C1 segment of cervical spinal cord (tissue), 14 donors: ENCODE measurements at regions not wholly inside any gene's neighbourhood (a gene's known extent, or its start where the extent isn't known, plus 50 kb on each side); places are given as distances from the start of the nearest gene placed in this dataset.

Experiments used
- DNase-seq, 14 donors: peaks; one replicate each; lab custom pipeline; 2025; lab: John Stamatoyannopoulos, UW

DNA sequence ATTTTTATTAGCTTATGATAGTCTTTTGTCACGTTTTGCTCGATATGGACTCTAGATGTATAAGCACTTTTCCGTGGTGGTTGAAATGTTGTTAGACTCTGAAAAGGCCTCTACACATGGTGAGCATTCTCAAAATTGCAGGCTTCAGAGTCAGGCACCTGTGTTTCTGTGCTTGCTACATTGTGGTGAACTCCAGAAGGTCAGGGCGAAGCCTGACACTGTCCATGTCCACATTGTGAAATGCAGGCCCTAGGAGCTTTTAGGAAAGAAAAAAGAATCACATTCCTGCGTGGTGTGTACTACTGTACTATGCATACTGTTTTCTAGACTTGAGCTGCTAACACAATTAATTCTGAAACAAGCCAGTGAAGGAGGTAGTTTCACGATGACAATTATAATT, 86.3 kb downstream of the HS3ST1 start:
- DNase-seq = no peak

DNA sequence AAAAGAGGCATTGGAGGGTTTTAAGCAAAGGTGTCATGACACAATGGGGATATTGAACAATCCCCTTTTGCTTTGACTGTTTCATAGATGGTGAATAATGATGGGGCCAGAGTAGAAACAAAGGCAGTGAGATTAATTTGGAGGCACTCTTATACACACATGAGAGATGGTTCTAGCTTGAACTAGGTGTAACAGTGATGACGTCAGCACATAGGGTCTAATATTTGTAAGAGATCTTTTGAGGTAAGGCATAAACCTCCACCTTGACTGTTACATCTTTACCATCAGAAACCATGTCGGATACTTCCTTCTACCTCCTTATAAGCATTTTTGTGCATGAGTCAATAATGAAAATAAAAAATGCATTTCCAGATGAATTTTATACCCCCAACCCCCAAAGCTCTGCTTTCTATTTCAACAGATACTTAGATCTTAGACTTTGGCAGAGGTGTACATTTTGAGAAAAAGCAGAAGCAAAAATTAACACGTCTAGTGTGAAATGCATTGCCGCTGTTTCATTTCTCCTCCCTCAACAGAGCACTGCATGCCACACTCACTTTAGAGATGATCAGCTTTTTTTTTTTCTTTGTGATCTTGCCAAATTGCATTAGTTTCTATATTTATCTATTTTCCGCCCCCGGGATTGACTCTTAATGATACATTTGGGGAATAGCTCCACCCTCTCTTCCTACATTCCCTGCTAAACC, 87.2 kb downstream of the HS3ST1 start:
- DNase-seq = no peak

DNA sequence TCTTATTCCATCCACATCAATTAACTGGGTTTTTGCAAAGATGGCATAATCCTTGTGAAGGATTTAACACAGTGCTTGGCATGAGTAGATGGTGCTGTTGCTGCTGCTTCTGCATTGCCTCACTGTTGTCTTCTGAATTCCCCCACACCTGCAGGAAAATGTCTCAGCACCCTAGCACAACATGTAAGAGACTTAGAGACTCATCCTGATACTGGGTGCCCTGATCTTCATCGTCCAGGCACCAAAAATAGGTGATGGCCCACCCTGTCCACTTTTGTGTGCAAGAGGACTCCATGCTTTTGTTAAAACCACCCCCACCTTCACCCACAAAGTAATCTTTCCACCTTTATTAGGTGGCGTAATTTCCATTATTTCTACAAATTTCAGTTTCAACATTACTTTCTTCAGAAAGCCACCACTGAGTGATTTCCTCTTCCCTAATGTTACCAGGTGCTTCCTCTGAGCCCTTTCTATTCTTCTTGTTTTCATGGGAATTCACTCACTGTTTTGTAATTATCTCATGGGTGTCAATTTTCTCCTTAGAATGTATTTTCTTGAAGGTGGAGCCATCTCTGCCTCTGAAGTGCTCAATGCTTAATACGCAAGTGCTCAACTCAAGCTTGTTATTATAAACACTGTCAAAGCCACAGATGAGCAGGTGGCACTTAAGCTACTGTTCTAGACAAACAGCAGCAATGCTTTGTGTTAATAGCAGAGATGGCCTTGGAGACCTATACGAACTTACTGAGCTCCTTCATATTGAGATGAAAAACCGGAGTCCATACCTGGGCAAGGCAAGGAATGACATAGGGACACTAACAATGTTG, 89.5 kb downstream of the HS3ST1 start:
- no peak for DNase-seq

DNA sequence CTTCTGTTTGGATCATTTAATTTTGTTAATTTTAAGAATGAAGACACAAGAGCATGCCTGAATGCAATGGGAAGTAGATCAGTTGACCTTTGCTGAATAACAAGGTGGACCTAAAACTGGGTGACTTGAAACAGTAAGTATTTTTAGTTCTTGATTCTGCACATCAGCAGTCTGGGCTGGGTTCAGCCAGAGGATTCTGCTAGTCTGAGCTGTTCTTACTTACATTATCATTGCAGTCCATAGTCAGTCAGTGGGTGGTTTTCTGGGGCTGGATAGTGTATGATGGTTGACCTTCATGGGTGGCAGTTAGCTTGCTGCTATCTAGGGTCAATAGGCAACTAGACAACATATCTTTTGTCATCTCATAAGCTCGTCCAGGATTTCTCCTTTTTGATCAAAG, 91.4 kb downstream of the HS3ST1 start:
- no peak for DNase-seq

DNA sequence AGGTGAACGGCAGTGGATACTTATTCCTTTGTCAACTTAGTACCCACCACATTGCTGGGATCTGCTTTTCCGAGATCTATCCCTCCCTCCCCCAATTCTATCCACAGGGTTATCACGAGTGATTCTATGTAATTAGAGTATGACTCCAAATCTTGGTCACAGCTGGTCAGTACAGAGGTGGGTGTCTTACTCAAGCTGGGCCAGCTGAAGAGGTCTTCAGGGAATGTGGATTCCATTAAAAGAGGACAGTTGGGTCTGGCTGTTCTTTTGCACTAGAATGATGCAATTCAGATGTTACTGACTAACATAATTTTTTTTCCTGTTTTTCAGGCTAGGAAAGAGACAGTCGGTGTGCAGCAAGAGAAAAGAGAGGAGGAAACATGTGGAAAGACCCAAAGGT, 92.3 kb downstream of the HS3ST1 start:
- DNase-seq = no peak

DNA sequence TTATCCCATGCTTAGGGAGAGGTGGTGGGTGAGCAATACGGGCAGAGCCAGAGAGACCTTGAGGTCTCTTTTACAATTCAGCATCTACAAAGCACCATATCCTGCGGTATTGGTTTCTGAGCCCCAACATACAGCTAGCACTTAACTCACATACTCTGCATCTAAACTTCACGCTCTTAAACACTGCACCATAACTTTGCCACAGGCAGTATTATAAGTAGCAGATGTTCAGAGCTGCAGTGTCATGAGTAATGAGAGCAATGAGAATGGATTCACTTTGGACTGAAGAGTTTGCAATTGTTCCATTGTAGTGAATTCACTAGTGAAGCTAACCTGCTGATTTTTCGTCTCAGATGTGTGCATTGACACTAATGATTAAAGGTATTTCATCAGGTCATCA, 93.8 kb downstream of the HS3ST1 start:
- no peak for DNase-seq

DNA sequence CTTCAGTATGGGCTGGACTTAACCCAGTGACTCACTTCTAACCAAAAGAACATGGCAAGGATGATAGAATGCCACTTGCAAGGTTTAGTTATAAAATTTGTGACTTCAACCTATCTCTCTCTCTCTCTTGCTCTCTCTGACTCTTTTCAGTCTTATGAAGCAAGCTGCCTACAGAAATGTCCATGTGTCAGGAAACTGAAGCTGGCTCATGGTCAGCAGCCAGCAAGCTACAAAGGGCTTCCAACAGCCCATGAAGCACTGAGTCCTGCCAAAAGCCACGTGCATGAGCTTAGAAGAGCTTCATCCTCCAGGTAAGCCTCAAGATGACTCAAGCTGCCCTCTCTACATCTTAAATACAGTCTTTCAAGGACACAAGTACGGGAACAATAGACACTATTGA, 100.3 kb downstream of the HS3ST1 start:
- DNase-seq = peak in 1 of 14 donors; percentile 68

DNA sequence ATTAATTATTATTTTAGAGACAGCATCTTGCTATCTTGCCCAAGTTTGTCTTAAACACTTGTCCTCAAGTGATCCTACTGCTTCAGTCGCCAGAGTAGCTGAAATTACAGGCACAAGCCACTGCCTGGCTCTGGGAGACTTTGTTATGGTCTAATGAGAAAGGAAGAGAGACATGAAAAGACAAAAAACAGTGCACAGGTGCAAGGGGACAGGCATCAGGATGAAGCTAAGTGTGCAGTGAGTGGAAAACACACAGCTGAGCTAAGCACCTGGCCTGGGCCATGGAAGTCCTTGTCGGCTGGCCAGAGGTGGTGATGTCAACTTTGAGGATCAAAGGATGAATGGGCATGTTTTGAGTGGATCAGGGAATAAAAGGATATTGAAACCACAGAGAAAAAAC, 102.7 kb downstream of the HS3ST1 start:
- no peak for DNase-seq

DNA sequence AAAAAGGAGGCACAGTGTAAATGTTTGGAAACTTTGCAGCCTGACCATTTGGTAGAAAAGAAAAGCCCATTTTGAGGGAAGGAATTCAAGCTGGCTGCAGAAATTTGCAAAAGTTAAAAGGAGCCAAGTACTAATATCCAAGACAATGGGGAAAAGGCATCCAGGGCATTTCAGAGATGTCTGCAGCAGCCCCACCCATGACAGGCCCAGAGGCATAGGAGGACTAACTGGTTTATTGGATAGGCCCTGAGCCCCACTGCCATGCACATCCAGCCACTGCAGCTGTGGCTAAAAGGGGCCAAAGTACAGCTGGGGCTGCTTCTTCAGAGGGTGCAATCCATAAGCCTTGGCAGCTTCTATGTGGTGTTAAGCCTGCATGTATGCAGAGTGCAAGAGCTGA, 104.9 kb downstream of the HS3ST1 start:
- DNase-seq = no peak

DNA sequence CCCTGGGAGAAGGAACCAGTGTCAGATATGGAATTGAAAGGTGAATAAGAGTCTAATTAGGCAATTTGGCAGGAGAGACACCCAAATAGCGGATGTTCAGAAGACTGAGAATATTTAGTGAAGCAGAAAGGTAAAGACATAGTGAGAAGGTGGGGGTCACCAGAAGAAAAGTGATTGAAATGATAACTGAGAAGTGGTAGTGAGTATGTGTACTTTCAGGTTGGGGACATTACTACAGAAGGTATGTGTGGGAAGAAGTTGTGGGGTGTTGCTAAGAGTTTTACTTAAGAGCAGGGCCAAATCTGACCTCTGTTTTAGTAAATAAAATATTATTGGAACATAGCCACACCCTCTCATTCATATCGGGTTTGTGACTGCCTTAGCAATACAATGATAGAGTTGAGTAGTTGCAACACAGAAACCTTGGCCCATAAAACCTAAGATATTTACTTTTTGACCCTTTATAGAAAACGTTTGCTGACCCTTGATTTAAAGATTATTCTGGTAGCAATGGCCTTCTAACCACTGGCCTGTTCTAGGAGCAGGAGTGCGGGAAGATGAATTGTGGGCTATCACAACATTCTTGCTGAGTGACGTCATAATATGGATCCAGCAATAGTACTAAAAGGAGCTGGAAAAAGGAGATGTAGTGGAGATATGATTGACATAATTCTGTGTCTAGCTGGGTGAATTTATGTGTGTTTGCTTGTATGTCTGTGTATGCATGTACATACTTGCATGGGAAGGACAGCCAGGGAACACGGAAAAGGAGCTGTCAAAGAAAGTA, 115.3 kb downstream of the HS3ST1 start:
- no peak for DNase-seq

DNA sequence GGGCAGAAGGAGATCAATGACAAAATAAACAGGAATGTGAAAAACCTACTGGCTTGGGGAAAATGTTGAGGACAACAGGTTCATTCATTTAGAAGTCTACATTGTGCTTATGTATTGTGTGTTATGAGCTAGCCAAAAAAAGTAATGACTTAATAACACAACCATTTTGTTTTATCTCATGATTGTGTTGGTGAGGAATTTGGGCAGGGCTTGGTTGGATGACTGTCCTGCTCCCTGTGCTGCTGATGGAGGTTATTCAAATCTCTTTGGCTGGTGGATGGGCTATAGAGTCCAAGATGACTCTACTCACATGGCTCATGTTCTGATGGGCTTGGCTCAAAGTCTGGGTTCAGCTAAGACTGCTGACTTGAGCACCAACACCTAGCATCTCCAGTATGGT, 116.3 kb downstream of the HS3ST1 start:
- DNase-seq = no peak

DNA sequence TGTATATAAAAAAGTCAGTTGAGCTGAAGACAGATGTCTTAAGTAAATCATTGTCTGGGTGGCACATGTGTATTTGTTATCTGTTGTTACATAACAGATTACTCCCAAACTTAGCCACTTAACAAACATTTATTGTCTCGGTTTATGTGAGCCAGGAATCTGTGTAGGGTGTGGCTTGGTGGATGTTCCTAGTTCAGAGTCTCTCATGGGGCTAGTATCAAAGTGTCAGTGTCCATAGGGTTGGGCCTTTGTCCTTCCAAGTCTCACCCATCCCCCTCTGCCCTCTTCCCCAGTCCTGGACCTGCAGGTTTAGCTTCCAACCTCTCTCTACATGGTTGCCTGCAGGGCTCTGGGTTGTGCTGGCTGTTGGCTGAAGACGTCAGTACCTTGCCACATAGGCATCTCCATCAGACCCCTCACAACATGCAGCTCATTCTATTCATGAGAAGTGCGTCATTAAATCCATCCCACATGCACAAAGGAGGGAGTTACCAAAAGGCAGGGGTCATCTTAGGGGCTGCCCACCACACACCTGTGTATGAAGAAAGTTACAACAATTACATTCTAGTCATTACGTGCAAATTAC, 127.5 kb downstream of the HS3ST1 start:
- no peak for DNase-seq

DNA sequence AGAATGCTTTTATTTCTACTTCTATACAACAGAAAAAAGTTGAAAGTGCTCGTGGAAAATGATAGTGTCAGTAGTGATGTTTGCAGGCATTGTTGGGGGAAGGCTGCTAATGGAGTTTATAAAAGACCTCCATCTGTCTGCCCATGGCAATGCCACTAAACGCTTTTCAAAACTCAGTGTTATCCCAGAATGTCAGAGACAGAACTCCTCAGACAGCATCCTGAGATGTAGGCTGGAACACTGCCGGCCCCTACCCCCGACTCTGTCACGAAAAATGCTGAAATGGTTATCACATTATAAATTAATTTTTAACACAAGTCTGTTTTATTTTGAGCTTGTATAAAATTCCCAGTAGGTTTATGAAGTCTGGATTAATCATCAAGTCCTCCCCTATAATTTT, 128.9 kb downstream of the HS3ST1 start:
- DNase-seq = no peak

DNA sequence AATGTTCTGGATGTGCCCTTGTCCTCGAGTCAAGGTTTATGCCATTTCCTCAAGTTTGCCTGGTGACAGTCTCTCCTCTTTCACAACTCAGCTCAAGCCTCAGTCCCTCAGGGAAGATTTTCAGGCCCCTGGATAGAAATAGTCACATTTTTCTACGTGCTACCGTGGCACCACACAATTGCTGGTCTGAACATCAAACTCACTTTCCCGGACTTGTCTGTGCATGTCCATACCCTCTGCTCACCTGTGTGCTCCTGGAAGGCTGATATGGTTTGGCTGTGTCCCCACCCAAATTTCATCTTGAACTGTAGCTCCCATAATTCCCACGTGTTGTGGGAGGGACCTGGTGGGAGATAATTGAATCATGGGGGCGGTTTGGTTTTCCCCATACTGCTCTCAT, 129.7 kb downstream of the HS3ST1 start:
- DNase-seq = no peak

DNA sequence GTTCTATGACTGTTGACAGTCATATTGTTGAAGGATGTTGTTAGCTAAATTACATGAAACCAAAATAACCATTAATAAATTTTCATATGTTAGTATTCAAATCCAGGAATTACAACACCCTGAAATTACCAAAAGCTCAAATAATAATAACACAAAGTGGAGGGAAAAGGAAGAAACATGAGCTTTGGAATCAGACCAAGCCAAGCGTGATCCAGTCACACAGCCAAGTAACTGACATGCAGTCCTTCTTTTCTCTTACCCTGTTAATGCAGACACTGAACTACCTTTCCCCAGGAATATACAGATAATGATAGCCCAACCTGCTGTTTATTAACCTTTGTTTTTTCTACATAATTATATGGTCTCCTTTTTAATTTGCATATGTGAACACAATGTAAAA, 130.2 kb downstream of the HS3ST1 start:
- no peak for DNase-seq

DNA sequence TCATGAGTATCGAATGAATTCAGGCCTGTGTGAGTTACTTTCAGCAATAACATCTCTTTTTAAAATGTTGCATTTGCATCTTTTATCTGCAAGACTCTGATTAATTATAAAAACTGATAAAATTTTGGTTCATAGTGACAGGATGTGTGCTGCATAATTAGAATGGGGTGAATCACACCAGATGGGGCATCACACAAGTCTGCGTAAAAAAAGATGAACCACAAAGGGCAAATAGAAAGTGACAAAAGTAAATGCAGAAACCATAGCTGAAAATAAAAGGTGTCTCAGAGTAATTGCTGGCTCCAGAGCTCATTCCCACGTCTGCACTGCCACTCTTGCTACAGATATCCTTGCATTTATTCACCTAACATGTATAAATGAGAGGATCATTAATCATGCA, 131.1 kb downstream of the HS3ST1 start:
- DNase-seq = no peak

DNA sequence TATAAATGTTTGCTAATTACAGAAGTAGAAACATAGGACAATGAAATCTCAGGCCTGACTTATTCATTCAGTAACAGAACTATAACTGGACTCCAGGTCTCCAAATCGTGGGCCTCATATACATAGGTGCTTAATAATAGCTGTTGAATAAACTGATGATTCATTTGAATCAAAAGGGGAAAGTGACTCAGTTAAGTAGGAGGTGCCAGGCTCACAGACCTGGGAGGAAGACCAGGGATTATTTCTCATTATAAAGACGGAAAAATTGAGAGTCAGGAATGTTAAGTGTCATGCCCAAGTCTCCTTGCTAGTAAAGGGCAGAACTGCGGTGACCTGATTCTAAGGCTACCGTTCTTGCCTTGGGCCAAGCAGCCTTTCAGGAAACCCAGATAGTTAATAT, 131.5 kb downstream of the HS3ST1 start:
- DNase-seq = no peak

DNA sequence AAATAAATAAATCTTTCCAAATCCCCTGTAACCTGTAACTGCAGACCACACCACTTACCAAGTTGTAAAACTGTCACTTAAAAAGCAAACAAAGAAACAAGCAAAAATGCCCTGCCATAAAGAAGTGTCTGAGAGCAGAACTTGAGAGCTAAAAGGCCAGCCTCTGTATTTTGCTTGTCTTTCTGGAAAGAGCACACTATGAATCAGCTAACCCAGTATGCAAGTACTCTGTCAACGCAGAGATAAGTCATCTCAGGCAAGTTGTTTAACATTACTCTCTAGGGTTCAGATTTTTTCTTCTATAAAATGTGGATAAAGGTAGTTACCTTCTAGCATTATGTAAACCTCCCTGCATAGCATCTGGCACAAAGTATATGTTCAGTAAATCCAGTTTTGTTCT, 134.8 kb downstream of the HS3ST1 start:
- no peak for DNase-seq

DNA sequence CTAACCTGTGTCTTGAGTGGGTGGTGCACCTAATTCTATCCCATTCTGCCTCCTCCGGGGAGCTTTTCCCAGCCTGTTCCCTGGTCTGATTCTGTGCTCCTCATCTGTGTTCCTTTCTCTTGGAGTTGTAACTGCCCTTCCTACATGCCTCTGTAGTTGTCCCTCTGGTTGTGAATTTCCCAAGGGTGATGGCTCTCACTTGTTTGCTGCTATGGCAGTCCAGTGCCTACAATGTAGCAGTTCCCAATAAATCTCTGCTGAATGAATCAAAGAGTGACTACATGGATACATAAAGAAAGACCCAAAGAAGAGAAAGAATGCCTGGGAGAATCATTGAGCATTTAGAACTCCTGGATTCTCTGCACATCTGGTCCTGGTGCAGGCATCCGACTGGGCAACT, 141.6 kb downstream of the HS3ST1 start:
- no peak for DNase-seq

DNA sequence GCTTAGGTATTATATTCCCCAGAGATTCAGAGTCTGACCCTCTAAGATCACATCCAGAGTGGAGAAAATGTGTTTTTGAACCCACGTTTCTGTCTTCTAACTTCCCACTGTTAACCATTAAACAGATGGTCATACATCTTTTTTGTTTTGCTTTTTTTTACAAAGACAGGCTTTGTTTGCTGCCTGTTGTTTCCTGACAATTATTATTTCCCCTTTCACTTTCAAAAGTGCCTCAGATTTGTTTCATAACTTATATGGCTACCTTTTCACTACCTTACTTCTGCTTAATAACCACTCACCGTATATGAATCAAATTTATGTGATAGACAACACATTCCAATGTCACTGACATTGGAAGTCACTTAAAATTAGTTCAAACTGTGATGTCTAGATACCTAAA, 142.2 kb downstream of the HS3ST1 start:
- no peak for DNase-seq

DNA sequence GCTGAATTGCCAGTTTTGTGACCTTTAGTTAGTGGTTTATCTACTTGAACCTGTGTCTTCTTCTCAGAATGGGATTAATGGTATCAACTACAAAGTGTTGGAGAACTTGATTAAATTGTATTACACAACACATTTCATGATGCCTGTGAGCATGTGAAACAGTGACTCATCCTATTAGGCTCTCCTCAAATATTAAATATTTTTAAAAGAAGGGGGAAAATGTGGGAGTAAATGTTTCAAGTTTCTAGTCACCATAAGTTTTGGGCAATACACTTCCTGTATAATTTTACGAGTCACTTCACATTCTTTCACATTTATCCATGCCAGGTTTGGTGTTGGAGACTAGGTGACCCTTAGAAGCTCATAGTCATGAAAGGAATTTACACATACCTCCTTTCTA, 147.0 kb downstream of the HS3ST1 start:
- DNase-seq = no peak

DNA sequence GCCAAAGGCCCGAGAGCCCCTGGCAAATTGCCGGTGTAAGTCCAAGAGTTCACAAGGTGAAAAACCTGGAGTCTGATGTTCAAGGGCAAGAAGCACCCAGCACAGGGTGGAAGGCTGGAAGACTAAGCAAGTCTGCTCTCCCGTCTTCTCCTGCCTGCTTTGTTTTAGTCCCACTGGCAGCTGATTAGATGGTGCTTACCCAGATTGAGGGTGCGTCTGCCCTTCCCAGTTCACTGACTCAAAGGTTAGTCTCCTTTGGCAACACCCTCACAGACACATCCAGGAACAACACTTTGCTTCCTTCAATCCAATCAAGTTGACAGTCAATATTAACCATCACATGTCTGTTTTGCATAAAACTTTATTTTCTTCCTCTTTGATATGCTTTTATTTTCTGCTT, 157.4 kb downstream of the HS3ST1 start:
- no peak for DNase-seq
